NCI-H2107 treated with DMSO at 0.1 percent for 48 hours (cell line): ENCODE measurements at regions not wholly inside any gene's neighbourhood (a gene's known extent, or its start where the extent isn't known, plus 50 kb on each side); places are given as distances from the start of the nearest gene placed in this dataset.

Experiments used
- DNase-seq: peaks from one replicate; lab custom pipeline; 2025; ENCODE audit not compliant: unreplicated experiment; lab: John Stamatoyannopoulos, UW

GRCh38 chr6:165986914-165987482, 180.7 kb downstream of the TBXT start:
- DNase-seq = no peak

GRCh38 chr6:165986311-165986913, 181.2 kb downstream of the TBXT start:
- no peak for DNase-seq

GRCh38 chr6:165985806-165986299, 181.8 kb downstream of the TBXT start:
- DNase-seq = no peak

- no peak for DNase-seq
Measured at GRCh38 chr6:165985281-165985805, 182.3 kb downstream of the TBXT start.

GRCh38 chr6:165984729-165985275, 182.8 kb downstream of the TBXT start:
- DNase-seq = no peak

- DNase-seq = no peak
Measured at GRCh38 chr6:165983112-165984072, 184.3 kb downstream of the TBXT start.

- no peak for DNase-seq
Measured at GRCh38 chr6:165978476-165978875, 189.2 kb downstream of the TBXT start.

- DNase-seq = no peak
Measured at GRCh38 chr6:165976684-165977083, 191.0 kb downstream of the TBXT start.

GRCh38 chr6:165974817-165975216, 192.8 kb downstream of the TBXT start:
- no peak for DNase-seq

GRCh38 chr6:165973473-165973872, 194.2 kb downstream of the TBXT start:
- no peak for DNase-seq

- DNase-seq = no peak
Measured at GRCh38 chr6:165972139-165972802, 195.4 kb downstream of the TBXT start.

GRCh38 chr6:165971202-165971601, 196.4 kb downstream of the TBXT start:
- DNase-seq = no peak

- no peak for DNase-seq
Measured at GRCh38 chr6:165970001-165970400, 197.7 kb downstream of the TBXT start.

- no peak for DNase-seq
Measured at GRCh38 chr6:165969184-165969583, 198.5 kb downstream of the TBXT start.

GRCh38 chr6:165968408-165968807, 199.2 kb downstream of the TBXT start:
- DNase-seq = no peak

- no peak for DNase-seq
Measured at GRCh38 chr6:165967810-165968407, 199.7 kb downstream of the TBXT start.

- DNase-seq = no peak
Measured at GRCh38 chr6:165963750-165964149, 203.9 kb downstream of the TBXT start.

- no peak for DNase-seq
Measured at GRCh38 chr6:165962366-165962765, 205.3 kb downstream of the TBXT start.

GRCh38 chr6:165961233-165961632, 206.4 kb downstream of the TBXT start:
- DNase-seq = no peak

- no peak for DNase-seq
Measured at GRCh38 chr6:165960695-165961094, 207.0 kb downstream of the TBXT start.
